ENCODE measurements at regions not wholly inside any gene's neighbourhood (a gene's known extent, or its start where the extent isn't known, plus 50 kb on each side); places are given as distances from the start of the nearest gene placed in this dataset.

GRCh38 chr10:108673741-108674140 lies 1249.6 kb downstream of the XPNPEP1 start:
- no peaks in the 10 kb centered on the region for H3K9me3 ChIP-seq
- no peak for DNase-seq (ENCODE audit: low read depth in 1 of 2, low spot score in 1 of 2)
- no peak overlapping the region for H3K27ac ChIP-seq
- ChIA-PET POLR2A (no interaction called here), CTCF (no interaction called here)
- no peak for ATAC-seq
- no peaks in the 10 kb centered on the region for H3K4me1 ChIP-seq
- no peak for FAIRE-seq
- H3K4me3 ChIP-seq, result no peak overlapping the region
- H3K4me2 ChIP-seq, result no peak overlapping the region
- TF ChIP-seq NPAS2 (CRISPR knock-in tag; IDR thresholded peaks at IDR 0.05; ENCODE audit: borderline replicate concordance) (no peak), SMC3 (IDR thresholded peaks at IDR 0.05) (no peak), FOSB (CRISPR knock-in tag; IDR thresholded peaks at IDR 0.05) (no peak), EP300 (IDR thresholded peaks at IDR 0.05) (no peak), ZC3H11A (IDR thresholded peaks at IDR 0.05) (no peak), CBX8 (IDR thresholded peaks at IDR 0.05) (no peak), RARB (CRISPR knock-in tag; IDR thresholded peaks at IDR 0.05) (no peak), BHLHE40 (IDR thresholded peaks at IDR 0.05; ENCODE audit: low read depth, low read length) (no peak), CEBPB (IDR thresholded peaks at IDR 0.05) (no peak), NR3C1 (IDR thresholded peaks at IDR 0.05) (no peak), BCL3 (IDR thresholded peaks at IDR 0.05) (no peak), PHF8 (IDR thresholded peaks at IDR 0.05; ENCODE audit: borderline replicate concordance, low read depth) (no peak), RCOR1 (IDR thresholded peaks at IDR 0.05; ENCODE audit: low read depth, low read length) (no peak), ESRRA (IDR thresholded peaks at IDR 0.05; ENCODE audit: borderline replicate concordance, low read length) (no peak)
- TF ChIP-seq, protein P1, sequence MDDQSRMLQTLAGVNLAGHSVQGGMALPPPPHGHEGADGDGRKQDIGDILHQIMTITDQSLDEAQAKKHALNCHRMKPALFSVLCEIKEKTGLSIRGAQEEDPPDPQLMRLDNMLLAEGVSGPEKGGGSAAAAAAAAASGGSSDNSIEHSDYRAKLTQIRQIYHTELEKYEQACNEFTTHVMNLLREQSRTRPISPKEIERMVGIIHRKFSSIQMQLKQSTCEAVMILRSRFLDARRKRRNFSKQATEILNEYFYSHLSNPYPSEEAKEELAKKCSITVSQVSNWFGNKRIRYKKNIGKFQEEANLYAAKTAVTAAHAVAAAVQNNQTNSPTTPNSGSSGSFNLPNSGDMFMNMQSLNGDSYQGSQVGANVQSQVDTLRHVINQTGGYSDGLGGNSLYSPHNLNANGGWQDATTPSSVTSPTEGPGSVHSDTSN (IDR thresholded peaks at IDR 0.05), result no peak

DNA sequence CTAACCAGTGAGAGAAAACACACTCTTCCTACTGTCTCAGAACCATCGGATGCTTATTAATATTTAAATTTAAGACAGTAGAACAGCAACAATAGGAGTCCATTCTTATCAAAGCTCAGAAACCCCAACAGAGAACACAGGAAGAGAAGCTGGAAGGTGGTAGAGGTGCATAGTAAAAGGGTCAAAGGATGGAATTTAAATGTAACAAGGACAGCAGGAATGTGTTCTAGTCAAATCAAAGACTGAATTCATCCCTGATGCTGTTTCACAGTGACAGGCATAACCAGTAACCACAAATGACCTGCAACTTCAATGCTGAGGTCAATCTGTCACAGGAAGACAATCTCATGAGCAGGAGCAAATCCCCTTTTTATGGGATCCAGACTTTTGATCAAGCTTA lies 1259.7 kb downstream of the XPNPEP1 start:
- no peaks in the 10 kb centered on the region for H3K9me3 ChIP-seq
- TF ChIP-seq HMGXB4 (CRISPR knock-in tag; IDR thresholded peaks at IDR 0.05; ENCODE audit: borderline replicate concordance) (no peak), RAD21 (conservative IDR thresholded peaks at IDR 0.05 in 1 of 2, IDR thresholded peaks at IDR 0.05 in 1 of 2) (no peak)
- H3K27ac ChIP-seq, result no peak overlapping the region
- no peak overlapping the region for H3K4me2 ChIP-seq
- 3% methylated on average over 1 of the region's 1 CpG for WGBS (ENCODE audit: missing lambda C conversion rate)
- no peak overlapping the region for H3K4me3 ChIP-seq
- DNase-seq (ENCODE audit: low read depth in 1 of 2, low spot score in 1 of 2) (no peak), FAIRE-seq (no peak), ATAC-seq (no peak)
- H3K4me1 ChIP-seq, result no peaks in the 10 kb centered on the region
- ChIA-PET CTCF (no interaction called here), POLR2A (no interaction called here)

DNA sequence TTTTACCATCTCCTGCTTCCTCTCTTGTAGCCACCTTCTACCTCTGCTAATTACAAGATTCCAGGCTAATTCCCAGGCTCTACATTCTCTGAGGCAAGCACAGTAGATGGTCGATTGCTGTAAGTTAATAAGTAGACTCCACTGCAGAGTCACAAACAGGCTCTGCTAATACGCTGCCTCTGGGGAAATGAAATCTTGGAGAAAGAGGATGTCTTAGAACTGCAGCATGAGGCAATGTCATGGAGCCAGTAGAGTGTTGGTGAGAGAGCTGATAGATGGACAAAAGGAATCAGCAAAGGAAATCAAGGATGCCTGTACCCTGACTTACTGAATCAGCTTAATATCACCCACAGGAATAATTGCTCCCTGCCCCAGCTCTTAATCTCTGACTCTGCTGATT lies 1260.3 kb downstream of the XPNPEP1 start:
- DNase-seq (ENCODE audit: low read depth in 1 of 2, low spot score in 1 of 2), result no peak
- Histone ChIP-seq H3K27ac (no peak overlapping the region), H3K9me3 (no peaks in the 10 kb centered on the region), H3K4me2 (no peak overlapping the region), H3K4me3 (no peak overlapping the region), H3K4me1 (no peaks in the 10 kb centered on the region)
- TF ChIP-seq BCL3 (IDR thresholded peaks at IDR 0.05) (no peak), NR3C1 (IDR thresholded peaks at IDR 0.05) (no peak)
- CTCF ChIA-PET, result no interaction called here
- FAIRE-seq, result no peak
- POLR2A ChIA-PET, result no interaction called here
- 2% methylated on average over 2 of the region's 2 CpGs for WGBS (ENCODE audit: missing lambda C conversion rate)
- no peak for ATAC-seq
